Chondrocyte (in vitro differentiated cells): ENCODE measurements at regions not wholly inside any gene's neighbourhood (a gene's known extent, or its start where the extent isn't known, plus 50 kb on each side); places are given as distances from the start of the nearest gene placed in this dataset.

Experiments used
- DNase-seq: peaks from one replicate; pipeline ENCODE4 v3.0.0; 2021; ENCODE audit warnings: mixed read lengths, low spot score
- H3K27ac Mint-ChIP-seq: one replicate; pipeline ENCODE4 v1.8.0; 2021; ENCODE audit warnings: mild to moderate bottlenecking, moderate library complexity, mixed read lengths; ENCODE audit not compliant: unreplicated experiment
- H3K27me3 Mint-ChIP-seq: 2 replicates; pipeline ENCODE4 v1.8.0; 2021; ENCODE audit warnings: low read depth, mixed read lengths
- H3K36me3 Mint-ChIP-seq: 2 replicates; pipeline ENCODE4 v1.8.0; 2021; ENCODE audit warnings: low read depth, mixed read lengths
- H3K4me1 Mint-ChIP-seq: 2 replicates; pipeline ENCODE4 v1.8.0; 2021; ENCODE audit warnings: low read depth, mild to moderate bottlenecking, mixed read lengths
- H3K4me3 Mint-ChIP-seq: one replicate; pipeline ENCODE4 v1.8.0; 2021; ENCODE audit warnings: mild to moderate bottlenecking, moderate library complexity, mixed read lengths; ENCODE audit not compliant: unreplicated experiment
- H3K9me3 Mint-ChIP-seq: 2 replicates; pipeline ENCODE4 v1.8.0; 2021; ENCODE audit warnings: low read depth, mixed read lengths
- TF ChIP-seq, protein P1 (sequence below): fragments of 200-600 bp; sonication (generic); IDR thresholded peaks from 2 replicates; pipeline ENCODE4 v1.5.0; 2021; ENCODE audit warnings: antibody characterized with exemption, mild to moderate bottlenecking, moderate library complexity

GRCh38 chr1:191346381-191346780, 811.9 kb upstream of the RGS18 start:
- no peaks in the 10 kb centered on the region for H3K36me3 Mint-ChIP-seq
- H3K9me3 Mint-ChIP-seq: peaks cover 2% of the 10 kb centered on the region
- H3K27ac Mint-ChIP-seq: no peak overlapping the region
- TF ChIP-seq, protein P1, sequence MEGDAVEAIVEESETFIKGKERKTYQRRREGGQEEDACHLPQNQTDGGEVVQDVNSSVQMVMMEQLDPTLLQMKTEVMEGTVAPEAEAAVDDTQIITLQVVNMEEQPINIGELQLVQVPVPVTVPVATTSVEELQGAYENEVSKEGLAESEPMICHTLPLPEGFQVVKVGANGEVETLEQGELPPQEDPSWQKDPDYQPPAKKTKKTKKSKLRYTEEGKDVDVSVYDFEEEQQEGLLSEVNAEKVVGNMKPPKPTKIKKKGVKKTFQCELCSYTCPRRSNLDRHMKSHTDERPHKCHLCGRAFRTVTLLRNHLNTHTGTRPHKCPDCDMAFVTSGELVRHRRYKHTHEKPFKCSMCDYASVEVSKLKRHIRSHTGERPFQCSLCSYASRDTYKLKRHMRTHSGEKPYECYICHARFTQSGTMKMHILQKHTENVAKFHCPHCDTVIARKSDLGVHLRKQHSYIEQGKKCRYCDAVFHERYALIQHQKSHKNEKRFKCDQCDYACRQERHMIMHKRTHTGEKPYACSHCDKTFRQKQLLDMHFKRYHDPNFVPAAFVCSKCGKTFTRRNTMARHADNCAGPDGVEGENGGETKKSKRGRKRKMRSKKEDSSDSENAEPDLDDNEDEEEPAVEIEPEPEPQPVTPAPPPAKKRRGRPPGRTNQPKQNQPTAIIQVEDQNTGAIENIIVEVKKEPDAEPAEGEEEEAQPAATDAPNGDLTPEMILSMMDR: no peak
- no peak for DNase-seq
- no peak overlapping the region for H3K4me3 Mint-ChIP-seq
- H3K27me3 Mint-ChIP-seq: no peaks in the 10 kb centered on the region
- peaks cover 4% of the 10 kb centered on the region for H3K4me1 Mint-ChIP-seq

DNA sequence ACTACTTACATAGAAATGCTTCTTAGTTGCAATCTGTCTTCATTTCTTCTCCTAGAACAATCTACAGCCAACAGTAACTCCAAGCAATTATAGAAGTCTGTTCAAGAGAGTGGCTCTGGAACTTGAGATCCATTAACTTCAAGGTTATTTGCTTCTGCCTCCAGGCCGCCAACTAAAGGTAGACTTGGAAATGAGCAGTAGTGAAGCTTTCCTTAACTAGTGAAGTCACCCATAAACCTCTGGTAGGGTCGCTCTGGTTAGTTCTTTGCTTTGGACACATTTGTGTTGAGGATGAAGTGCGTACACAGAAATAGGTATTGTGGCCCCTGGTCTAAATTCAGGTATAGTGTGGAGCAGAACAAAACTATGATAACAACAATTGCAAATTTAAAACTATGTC, 809.9 kb upstream of the RGS18 start:
- DNase-seq: no peak
- Mint-ChIP-seq H3K9me3 (no peaks in the 10 kb centered on the region), H3K4me1 (peaks cover 4% of the 10 kb centered on the region), H3K36me3 (no peaks in the 10 kb centered on the region), H3K27ac (no peak overlapping the region), H3K4me3 (no peak overlapping the region), H3K27me3 (no peaks in the 10 kb centered on the region)
- TF ChIP-seq, protein P1: no peak

- no peak for DNase-seq
- H3K4me3 Mint-ChIP-seq: no peak overlapping the region
Measured at GRCh38 chr1:191350938-191351337, 807.3 kb upstream of the RGS18 start.

DNA sequence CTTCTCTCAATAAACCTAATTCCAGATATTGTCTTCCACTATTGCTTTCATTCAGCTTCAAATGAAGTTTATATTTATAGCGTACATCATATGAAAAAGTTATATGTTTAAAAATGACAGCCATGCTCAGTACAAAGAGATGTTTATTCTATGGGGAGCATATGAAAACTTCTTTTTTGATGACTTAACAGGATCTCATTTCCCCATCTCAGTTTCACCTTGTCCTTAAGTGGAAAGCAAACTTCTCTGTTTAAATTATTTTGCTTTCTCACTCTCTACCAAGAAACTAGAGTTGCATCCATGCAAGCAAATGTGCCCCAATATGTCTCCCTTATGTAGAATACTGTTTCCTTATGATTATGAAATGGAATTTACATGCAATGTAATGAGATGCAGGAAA, 799.5 kb upstream of the RGS18 start:
- no peaks in the 10 kb centered on the region for H3K27me3 Mint-ChIP-seq
- H3K4me1 Mint-ChIP-seq: no peaks in the 10 kb centered on the region
- TF ChIP-seq, protein P1: no peak
- H3K36me3 Mint-ChIP-seq: no peaks in the 10 kb centered on the region
- no peak overlapping the region for H3K27ac Mint-ChIP-seq
- no peak for DNase-seq
- H3K4me3 Mint-ChIP-seq: no peak overlapping the region
- peaks cover 4% of the 10 kb centered on the region for H3K9me3 Mint-ChIP-seq

More at GRCh38 chr1:191350938-191351337, 807.3 kb upstream of the RGS18 start:
- no peaks in the 10 kb centered on the region for H3K36me3 Mint-ChIP-seq
- TF ChIP-seq, protein P1: no peak
- no peaks in the 10 kb centered on the region for H3K9me3 Mint-ChIP-seq
- H3K27ac Mint-ChIP-seq: no peak overlapping the region
- no peaks in the 10 kb centered on the region for H3K27me3 Mint-ChIP-seq
- H3K4me1 Mint-ChIP-seq: no peaks in the 10 kb centered on the region

- TF ChIP-seq, protein P1: no peak
- DNase-seq: no peak
- H3K4me3 Mint-ChIP-seq: no peak overlapping the region
- peaks cover 2% of the 10 kb centered on the region for H3K36me3 Mint-ChIP-seq
- no peak overlapping the region for H3K27ac Mint-ChIP-seq
- peaks cover 14% of the 10 kb centered on the region for H3K9me3 Mint-ChIP-seq
- peaks cover 2% of the 10 kb centered on the region for H3K27me3 Mint-ChIP-seq
- no peaks in the 10 kb centered on the region for H3K4me1 Mint-ChIP-seq
Measured at GRCh38 chr1:191366686-191367085, 791.6 kb upstream of the RGS18 start.
